Heart left ventricle (tissue), 16 donors: ENCODE measurements at regions not wholly inside any gene's neighbourhood (a gene's known extent, or its start where the extent isn't known, plus 50 kb on each side); places are given as distances from the start of the nearest gene placed in this dataset.

ENCODE experiments used
- ATAC-seq, 4 donors: fragments of 200-7000 bp; cut with Tn5 transposase; one replicate each; pipeline ENCODE4 v1.9.1; 2020 to 2022; ENCODE audit warnings: moderate library complexity in 4 of 4, mild to moderate bottlenecking in 3 of 4, moderate number of reproducible peaks in 1 of 4
- DNase-seq, 5 donors: peaks; one replicate each; pipeline ENCODE4 v3.0.0-alpha.2; 2020
- H3K27ac ChIP-seq, 12 donors: fragments of 200-600 bp; sonication (generic) in 4 of 12; one replicate each; pipeline versions ENCODE4 v1.5.0 to v1.8.0; 2016 to 2022; ENCODE audit warnings: mild to moderate bottlenecking in 2 of 12
- H3K27me3 ChIP-seq, 9 donors: fragments of 200-600 bp; sonication (generic) in 2 of 9; one replicate each; pipeline versions ENCODE4 v1.5.1 to v1.8.0; 2016 to 2022; ENCODE audit warnings: mild to moderate bottlenecking in 3 of 9
- H3K36me3 ChIP-seq, 9 donors: fragments of 200-600 bp; sonication (generic) in 2 of 9; one replicate each; pipeline versions ENCODE4 v1.5.0 to v1.8.0; 2018 to 2022; ENCODE audit warnings: mild to moderate bottlenecking in 2 of 9
- H3K4me1 ChIP-seq, 12 donors: fragments of 200-600 bp; sonication (generic) in 4 of 12; one replicate each; pipeline versions ENCODE4 v1.5.0 to v1.8.0; 2016 to 2022; ENCODE audit warnings: mild to moderate bottlenecking in 3 of 12
- H3K4me3 ChIP-seq, 12 donors: fragments of 200-600 bp; sonication (generic) in 4 of 12; one replicate each; pipeline versions ENCODE4 v1.5.0 to v1.8.0; 2017 to 2022; ENCODE audit warnings: mild to moderate bottlenecking in 9 of 12, moderate library complexity in 4 of 12
- H3K9me3 ChIP-seq, 12 donors: fragments of 200-600 bp; sonication (generic) in 4 of 12; one replicate each; pipeline versions ENCODE4 v1.5.0 to v1.8.0; 2016 to 2022; ENCODE audit warnings: mild to moderate bottlenecking in 1 of 12
- POLR2A ChIP-seq, 2 donors: fragments of 450-650 bp; IDR thresholded peaks; one replicate each; pipeline ENCODE4 v1.6.1; 2017; ENCODE audit warnings: antibody characterized with exemption in 2 of 2, mild to moderate bottlenecking in 2 of 2, moderate library complexity in 2 of 2
- WGBS, 4 donors: extraction: QIAGEN DNeasy Blood & Tissue Kit in 2 of 4; methylation state at CpG; one replicate each; pipeline versions ENCODE4 v1.1.5 to v1.1.7; 2013 to 2018; 5-methylcytosine and 5-hydroxymethylcytosine counted together
- intact Hi-C, 10 donors: fragments of 100-400 bp; cut with DNase I; formaldehyde crosslinking; loops; one replicate each; pipeline versions ENCODE4 v1.11.1 to v1.14.2; 2022
- TF ChIP-seq, protein P1 (sequence below), 12 donors: fragments of 200-600 bp; sonication (generic) in 4 of 12; IDR thresholded peaks; one replicate each; pipeline versions ENCODE4 v1.5.0 to v1.8.0; 2018 to 2022; ENCODE audit warnings: antibody characterized with exemption in 12 of 12, mild to moderate bottlenecking in 5 of 12
- donor health status: ischemic (EF 13 %, LVEDD 7.1; RV severe dilation, severe dysfunction).
- donor health status: healthy with polysubstance abuse.
- donor health status: DM: no; HTN: yes; CAD: no.
- donor health status: DM: no; HTN: no; CAD: no.
- donor health status: ischemic (EF 25% LVEDD 6.9; RV normal size, moderate dysfunction).
- donor health status: ischemic (EF 25% LVEDD 5.7; RV mildly dilated, moderate dysfunction).
- donor health status: healthy.
- donor health status: DM: yes; HTN: yes; CAD: no.
- donor health status: ischemic (EF 35%, LVEDD 5.7; RV mildly dilated, moderate dysfunction).
- donor health status: nonischemic (EF 11% LVEDD 7.7; RV severe dilation, severe dysfunction).
- donor health status: DM: yes; HTN: yes; CAD: no.
- donor health status: PGD.
- donor health status: ischemic (EF 29% LVEDD 5.4; RV normal size, mild dysfunction).
- donor health status: nonischemic (EF 23%, LVEDD 6.1; RV moderate dilation, normal function).

- no peak overlapping the region for H3K4me3 ChIP-seq
- ATAC-seq (no peak), DNase-seq (no peak)
- H3K27ac ChIP-seq: no peak overlapping the region
- no peaks in the 10 kb centered on the region for H3K4me1 ChIP-seq
- H3K9me3 ChIP-seq: no peaks in the 10 kb centered on the region
- TF ChIP-seq POLR2A (IDR thresholded peaks at IDR 0.05): no peak
- TF ChIP-seq, protein P1, sequence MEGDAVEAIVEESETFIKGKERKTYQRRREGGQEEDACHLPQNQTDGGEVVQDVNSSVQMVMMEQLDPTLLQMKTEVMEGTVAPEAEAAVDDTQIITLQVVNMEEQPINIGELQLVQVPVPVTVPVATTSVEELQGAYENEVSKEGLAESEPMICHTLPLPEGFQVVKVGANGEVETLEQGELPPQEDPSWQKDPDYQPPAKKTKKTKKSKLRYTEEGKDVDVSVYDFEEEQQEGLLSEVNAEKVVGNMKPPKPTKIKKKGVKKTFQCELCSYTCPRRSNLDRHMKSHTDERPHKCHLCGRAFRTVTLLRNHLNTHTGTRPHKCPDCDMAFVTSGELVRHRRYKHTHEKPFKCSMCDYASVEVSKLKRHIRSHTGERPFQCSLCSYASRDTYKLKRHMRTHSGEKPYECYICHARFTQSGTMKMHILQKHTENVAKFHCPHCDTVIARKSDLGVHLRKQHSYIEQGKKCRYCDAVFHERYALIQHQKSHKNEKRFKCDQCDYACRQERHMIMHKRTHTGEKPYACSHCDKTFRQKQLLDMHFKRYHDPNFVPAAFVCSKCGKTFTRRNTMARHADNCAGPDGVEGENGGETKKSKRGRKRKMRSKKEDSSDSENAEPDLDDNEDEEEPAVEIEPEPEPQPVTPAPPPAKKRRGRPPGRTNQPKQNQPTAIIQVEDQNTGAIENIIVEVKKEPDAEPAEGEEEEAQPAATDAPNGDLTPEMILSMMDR (IDR thresholded peaks at IDR 0.05): no peak
- H3K27me3 ChIP-seq: no peaks in the 10 kb centered on the region
- intact Hi-C loops: no loop called here
- no peaks in the 10 kb centered on the region for H3K36me3 ChIP-seq
These were observed 146.8 kb upstream of the TMTC1 start for GRCh38 chr12:29930503-29930902.

- TF ChIP-seq POLR2A (IDR thresholded peaks at IDR 0.05): no peak
- TF ChIP-seq, protein P1 (IDR thresholded peaks at IDR 0.05): no peak
- WGBS, 4 donors: 78 to 88% (median 85%) methylated on average over 2 of the region's 2 CpGs
These were observed 145.6 kb upstream of the TMTC1 start for GRCh38 chr12:29929295-29929694.

DNA sequence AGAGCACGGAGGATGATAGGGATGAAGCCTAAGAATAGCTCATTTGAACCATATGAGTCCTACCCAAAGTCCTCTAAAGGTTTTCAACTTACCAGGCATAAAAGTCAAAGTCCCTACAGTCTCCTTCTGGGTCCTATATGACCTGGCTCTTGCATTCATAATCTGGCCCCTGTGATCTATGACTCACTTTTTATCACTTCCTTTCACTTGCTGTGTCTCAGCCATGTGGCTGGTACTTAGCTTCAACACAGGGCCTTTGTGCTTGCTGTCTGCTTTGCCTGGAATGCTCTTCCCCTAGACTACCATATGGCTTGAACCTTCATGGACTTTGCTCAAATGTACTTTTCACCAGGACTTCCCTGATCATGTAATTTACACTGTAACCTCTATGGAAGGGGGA is 137.6 kb upstream of the TMTC1 start:
- Histone ChIP-seq H3K27me3 (no peaks in the 10 kb centered on the region), H3K36me3 (no peaks in the 10 kb centered on the region), H3K27ac (no peak overlapping the region), H3K4me3 (no peak overlapping the region), H3K9me3 (no peaks in the 10 kb centered on the region), H3K4me1 (no peaks in the 10 kb centered on the region)
- no peak for DNase-seq
- 14 to 40% (median 20%) methylated on average over 1 of the region's 1 CpG for WGBS, 4 donors
- ATAC-seq: no peak
- no peak for TF ChIP-seq POLR2A (IDR thresholded peaks at IDR 0.05)
- intact Hi-C loops: no loop called here

More at GRCh38 chr12:29929295-29929694, 145.6 kb upstream of the TMTC1 start:
- no peak overlapping the region for H3K4me3 ChIP-seq
- H3K9me3 ChIP-seq: no peaks in the 10 kb centered on the region
- intact Hi-C loops: loop anchor here in 1 of 10 donors (2.0 kb wide), 1 partner anchor 62 kb away; no protein-coding TSS in a partner anchor
- no peak overlapping the region for H3K27ac ChIP-seq
- ATAC-seq (no peak), DNase-seq (no peak)
- H3K27me3 ChIP-seq: no peaks in the 10 kb centered on the region
- H3K36me3 ChIP-seq: no peaks in the 10 kb centered on the region
- no peaks in the 10 kb centered on the region for H3K4me1 ChIP-seq

- WGBS, 4 donors: 50 to 61% (median 53%) methylated on average over 1 of the region's 1 CpG
- Histone ChIP-seq H3K36me3 (no peaks in the 10 kb centered on the region), H3K4me1 (no peaks in the 10 kb centered on the region), H3K4me3 (no peak overlapping the region), H3K27me3 (no peaks in the 10 kb centered on the region), H3K27ac (no peak overlapping the region), H3K9me3 (peaks cover 0 to 5% (median 0%) of the 10 kb centered on the region in 12 donors)
- intact Hi-C loops: no loop called here
- no peak for TF ChIP-seq POLR2A (IDR thresholded peaks at IDR 0.05)
- TF ChIP-seq, protein P1 (IDR thresholded peaks at IDR 0.05): no peak
- DNase-seq: no peak
- no peak for ATAC-seq
These were observed 124.4 kb upstream of the TMTC1 start for GRCh38 chr12:29908157-29908556.

DNA sequence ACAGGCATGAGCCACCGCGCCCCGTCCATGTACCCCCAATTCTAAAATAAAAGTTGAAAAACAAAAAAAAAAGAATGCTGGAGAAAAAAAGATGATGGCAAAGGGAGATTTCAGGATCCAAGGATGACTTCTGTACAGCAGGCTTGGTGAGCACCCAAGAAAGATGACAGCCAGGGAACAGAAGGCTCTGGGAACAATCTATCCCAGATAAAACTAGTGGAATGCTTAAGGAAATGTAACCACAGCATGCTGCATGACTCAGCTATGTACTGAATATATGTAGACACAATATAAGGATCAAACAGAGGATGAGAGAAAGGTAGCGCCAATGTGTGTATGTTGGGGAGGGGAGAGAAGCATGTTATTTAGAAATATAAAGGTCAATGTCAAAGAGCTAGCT is 123.7 kb upstream of the TMTC1 start:
- H3K27me3 ChIP-seq: no peaks in the 10 kb centered on the region
- 93 to 96% (median 95%) methylated on average over 4 of the region's 4 CpGs for WGBS, 4 donors
- no peak overlapping the region for H3K27ac ChIP-seq
- DNase-seq: no peak
- no peaks in the 10 kb centered on the region for H3K4me1 ChIP-seq
- intact Hi-C loops: no loop called here
- no peak for TF ChIP-seq POLR2A (IDR thresholded peaks at IDR 0.05)
- TF ChIP-seq, protein P1 (IDR thresholded peaks at IDR 0.05): no peak
- H3K9me3 ChIP-seq: peaks cover 0 to 5% (median 0%) of the 10 kb centered on the region in 12 donors
- ATAC-seq: no peak
- H3K36me3 ChIP-seq: no peaks in the 10 kb centered on the region
- no peak overlapping the region for H3K4me3 ChIP-seq
